Neural cell (in vitro differentiated cells): ENCODE measurements at regions not wholly inside any gene's neighbourhood (a gene's known extent, or its start where the extent isn't known, plus 50 kb on each side); places are given as distances from the start of the nearest gene placed in this dataset.

ENCODE experiments used
- H2AFZ ChIP-seq: fragments of 200-600, 300-800 bp; sonication (generic), shearing (Covaris generic); 2 replicates; pipeline ENCODE4 v1.6.0; 2014; ENCODE audit warnings: low read depth, mild to moderate bottlenecking, antibody characterized with exemption, low read length, moderate library complexity
- H3F3A ChIP-seq: fragments of 200-600 bp; shearing (Covaris generic); 2 replicates; pipeline ENCODE4 v1.6.1; 2016; ENCODE audit warnings: mild to moderate bottlenecking, moderate library complexity, mixed read lengths, antibody characterized with exemption, low read length; ENCODE audit not compliant: insufficient read depth, poor library complexity, severe bottlenecking
- H3K27ac ChIP-seq: fragments of 200-600, 300-800 bp; sonication (generic), shearing (Covaris generic); 2 replicates; pipeline ENCODE4 v1.5.1; 2014; ENCODE audit warnings: mild to moderate bottlenecking, low read length, moderate library complexity
- H3K27me3 ChIP-seq: fragments of 300-800, 200-600 bp; sonication (generic), shearing (Covaris generic); 2 replicates; pipeline ENCODE4 v1.6.0; 2014; ENCODE audit warnings: mild to moderate bottlenecking, low read depth, low read length, moderate library complexity; ENCODE audit not compliant: insufficient read depth
- H3K36me3 ChIP-seq: fragments of 300-800, 200-600 bp; sonication (generic), shearing (Covaris generic); 2 replicates; pipeline ENCODE4 v1.5.1; 2014; ENCODE audit warnings: mild to moderate bottlenecking, antibody characterized with exemption, low read length, moderate library complexity; ENCODE audit not compliant: insufficient read depth
- H3K4me2 ChIP-seq: fragments of 300-800, 200-600 bp; sonication (generic), shearing (Covaris generic); 2 replicates; pipeline ENCODE4 v1.6.0; 2014; ENCODE audit warnings: mild to moderate bottlenecking, low read length
- H3K4me3 ChIP-seq: fragments of 300-800, 200-600 bp; sonication (generic), shearing (Covaris generic); 2 replicates; pipeline ENCODE4 v1.5.1; 2014; ENCODE audit warnings: mild to moderate bottlenecking, low read length, moderate library complexity
- H3K79me2 ChIP-seq: fragments of 200-600 bp; shearing (Covaris generic); replicated peaks from 2 replicates; pipeline ENCODE4 v1.6.0; 2014; ENCODE audit warnings: mild to moderate bottlenecking, low read length, moderate library complexity; ENCODE audit not compliant: insufficient read depth
- H3K9ac ChIP-seq: fragments of 300-800, 200-600 bp; sonication (generic), shearing (Covaris generic); 2 replicates; pipeline ENCODE4 v1.6.1; 2016; ENCODE audit warnings: mild to moderate bottlenecking, low read length, mixed read lengths
- H3K9me2 ChIP-seq: fragments of 200-600 bp; shearing (Covaris generic); 2 replicates; pipeline ENCODE4 v1.6.1; 2016; ENCODE audit warnings: mild to moderate bottlenecking, low read length, mixed read lengths; ENCODE audit not compliant: insufficient read depth
- H3K9me3 ChIP-seq: fragments of 200-600, 300-800 bp; sonication (generic), shearing (Covaris generic); 2 replicates; pipeline ENCODE4 v1.6.1; 2016; ENCODE audit warnings: mild to moderate bottlenecking, mixed run types, low read length, moderate library complexity, mixed read lengths
- H4K20me1 ChIP-seq: fragments of 200-600 bp; shearing (Covaris generic); 2 replicates; pipeline ENCODE4 v1.6.1; 2016; ENCODE audit warnings: mild to moderate bottlenecking, mixed run types; ENCODE audit not compliant: insufficient read depth
- EP300 ChIP-seq: fragments of 450-650 bp; conservative IDR thresholded peaks from 2 replicates; pipeline ENCODE4 v1.6.1; 2014; ENCODE audit warnings: antibody characterized with exemption, mild to moderate bottlenecking, moderate library complexity; ENCODE audit not compliant: poor library complexity, severe bottlenecking
- EZH2 ChIP-seq: fragments of 200-600, 300-800 bp; shearing (Covaris generic), sonication (generic); IDR thresholded peaks from 2 replicates; pipeline ENCODE4 v1.6.1; 2014; ENCODE audit warnings: antibody characterized with exemption, low read length, borderline replicate concordance, mild to moderate bottlenecking; ENCODE audit not compliant: insufficient read depth, poor library complexity, severe bottlenecking
- MXI1 ChIP-seq: fragments of 450-650 bp; conservative IDR thresholded peaks from 2 replicates; pipeline ENCODE4 v1.6.1; 2014; ENCODE audit warnings: antibody characterized with exemption, mild to moderate bottlenecking; ENCODE audit not compliant: poor library complexity, severe bottlenecking
- POLR2AphosphoS5 ChIP-seq: IDR thresholded peaks from 2 replicates; pipeline ENCODE4 v1.6.1; 2012
- RAD21 ChIP-seq: fragments of 450-650 bp; conservative IDR thresholded peaks from 2 replicates; pipeline ENCODE4 v1.6.1; 2014; ENCODE audit warnings: antibody characterized with exemption, mild to moderate bottlenecking, moderate library complexity
- SMC3 ChIP-seq: fragments of 450-650 bp; conservative IDR thresholded peaks from 2 replicates; pipeline ENCODE4 v1.6.1; 2014; ENCODE audit warnings: antibody characterized with exemption, mild to moderate bottlenecking, moderate library complexity; ENCODE audit not compliant: poor library complexity
- TAF1 ChIP-seq: IDR thresholded peaks from 2 replicates; pipeline ENCODE4 v1.6.1; 2012; ENCODE audit warnings: low read depth
- TF ChIP-seq, protein P1 (sequence below): fragments of 450-650 bp; IDR thresholded peaks from 2 replicates; pipeline ENCODE4 v1.5.1; 2014; ENCODE audit warnings: antibody characterized with exemption, mild to moderate bottlenecking, moderate library complexity; ENCODE audit not compliant: poor library complexity, severe bottlenecking
- TF ChIP-seq, protein P2 (sequence below): IDR thresholded peaks from 2 replicates; pipeline ENCODE4 v1.6.1; 2012; ENCODE audit warnings: borderline replicate concordance

GRCh38 chr13:103147961-103148360, 81.7 kb upstream of the SLC10A2 start:
- Histone ChIP-seq H4K20me1 (no peaks in the 10 kb centered on the region), H3K27ac (no peak overlapping the region), H3K79me2 (no peaks in the 10 kb centered on the region), H2AFZ (no peak overlapping the region), H3K27me3 (no peaks in the 10 kb centered on the region), H3K9me3 (no peaks in the 10 kb centered on the region), H3K9ac (no peak overlapping the region), H3F3A (no peaks in the 10 kb centered on the region), H3K9me2 (no peaks in the 10 kb centered on the region), H3K4me2 (no peak overlapping the region), H3K4me3 (no peak overlapping the region), H3K36me3 (no peaks in the 10 kb centered on the region)
- TF ChIP-seq SMC3 (no peak), MXI1 (no peak), EZH2 (no peak), RAD21 (no peak), TAF1 (no peak)

DNA sequence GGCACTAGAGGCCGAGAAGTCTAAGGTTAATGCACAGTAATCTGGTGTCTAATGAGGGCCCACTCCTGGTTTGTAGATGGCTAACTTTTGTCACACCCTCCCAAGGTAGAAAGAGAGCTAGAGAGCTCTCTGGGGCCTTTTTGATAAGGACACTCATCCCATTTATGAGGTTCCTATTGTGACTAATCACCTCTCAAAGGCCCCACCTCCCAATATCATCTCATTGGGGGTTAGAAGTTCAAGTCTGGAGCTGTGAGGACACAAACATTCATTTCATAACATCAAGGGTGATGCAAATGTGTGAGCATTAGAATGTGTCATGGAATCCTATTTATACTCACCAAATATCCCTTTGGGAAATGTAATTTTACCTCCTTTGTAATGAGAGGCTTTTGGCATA, 79.2 kb upstream of the SLC10A2 start:
- Histone ChIP-seq H3K27ac (no peak overlapping the region), H3K36me3 (no peaks in the 10 kb centered on the region), H3F3A (no peaks in the 10 kb centered on the region), H3K4me3 (no peak overlapping the region), H3K9ac (no peak overlapping the region), H4K20me1 (no peaks in the 10 kb centered on the region), H3K79me2 (no peaks in the 10 kb centered on the region), H3K9me2 (no peaks in the 10 kb centered on the region), H2AFZ (no peak overlapping the region), H3K27me3 (no peaks in the 10 kb centered on the region), H3K9me3 (no peaks in the 10 kb centered on the region), H3K4me2 (no peak overlapping the region)
- TF ChIP-seq RAD21 (no peak), TAF1 (no peak), SMC3 (no peak), EZH2 (no peak), EP300 (no peak), POLR2AphosphoS5 (no peak), MXI1 (no peak)
- TF ChIP-seq, protein P1, sequence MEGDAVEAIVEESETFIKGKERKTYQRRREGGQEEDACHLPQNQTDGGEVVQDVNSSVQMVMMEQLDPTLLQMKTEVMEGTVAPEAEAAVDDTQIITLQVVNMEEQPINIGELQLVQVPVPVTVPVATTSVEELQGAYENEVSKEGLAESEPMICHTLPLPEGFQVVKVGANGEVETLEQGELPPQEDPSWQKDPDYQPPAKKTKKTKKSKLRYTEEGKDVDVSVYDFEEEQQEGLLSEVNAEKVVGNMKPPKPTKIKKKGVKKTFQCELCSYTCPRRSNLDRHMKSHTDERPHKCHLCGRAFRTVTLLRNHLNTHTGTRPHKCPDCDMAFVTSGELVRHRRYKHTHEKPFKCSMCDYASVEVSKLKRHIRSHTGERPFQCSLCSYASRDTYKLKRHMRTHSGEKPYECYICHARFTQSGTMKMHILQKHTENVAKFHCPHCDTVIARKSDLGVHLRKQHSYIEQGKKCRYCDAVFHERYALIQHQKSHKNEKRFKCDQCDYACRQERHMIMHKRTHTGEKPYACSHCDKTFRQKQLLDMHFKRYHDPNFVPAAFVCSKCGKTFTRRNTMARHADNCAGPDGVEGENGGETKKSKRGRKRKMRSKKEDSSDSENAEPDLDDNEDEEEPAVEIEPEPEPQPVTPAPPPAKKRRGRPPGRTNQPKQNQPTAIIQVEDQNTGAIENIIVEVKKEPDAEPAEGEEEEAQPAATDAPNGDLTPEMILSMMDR: no peak
- TF ChIP-seq, protein P2, sequence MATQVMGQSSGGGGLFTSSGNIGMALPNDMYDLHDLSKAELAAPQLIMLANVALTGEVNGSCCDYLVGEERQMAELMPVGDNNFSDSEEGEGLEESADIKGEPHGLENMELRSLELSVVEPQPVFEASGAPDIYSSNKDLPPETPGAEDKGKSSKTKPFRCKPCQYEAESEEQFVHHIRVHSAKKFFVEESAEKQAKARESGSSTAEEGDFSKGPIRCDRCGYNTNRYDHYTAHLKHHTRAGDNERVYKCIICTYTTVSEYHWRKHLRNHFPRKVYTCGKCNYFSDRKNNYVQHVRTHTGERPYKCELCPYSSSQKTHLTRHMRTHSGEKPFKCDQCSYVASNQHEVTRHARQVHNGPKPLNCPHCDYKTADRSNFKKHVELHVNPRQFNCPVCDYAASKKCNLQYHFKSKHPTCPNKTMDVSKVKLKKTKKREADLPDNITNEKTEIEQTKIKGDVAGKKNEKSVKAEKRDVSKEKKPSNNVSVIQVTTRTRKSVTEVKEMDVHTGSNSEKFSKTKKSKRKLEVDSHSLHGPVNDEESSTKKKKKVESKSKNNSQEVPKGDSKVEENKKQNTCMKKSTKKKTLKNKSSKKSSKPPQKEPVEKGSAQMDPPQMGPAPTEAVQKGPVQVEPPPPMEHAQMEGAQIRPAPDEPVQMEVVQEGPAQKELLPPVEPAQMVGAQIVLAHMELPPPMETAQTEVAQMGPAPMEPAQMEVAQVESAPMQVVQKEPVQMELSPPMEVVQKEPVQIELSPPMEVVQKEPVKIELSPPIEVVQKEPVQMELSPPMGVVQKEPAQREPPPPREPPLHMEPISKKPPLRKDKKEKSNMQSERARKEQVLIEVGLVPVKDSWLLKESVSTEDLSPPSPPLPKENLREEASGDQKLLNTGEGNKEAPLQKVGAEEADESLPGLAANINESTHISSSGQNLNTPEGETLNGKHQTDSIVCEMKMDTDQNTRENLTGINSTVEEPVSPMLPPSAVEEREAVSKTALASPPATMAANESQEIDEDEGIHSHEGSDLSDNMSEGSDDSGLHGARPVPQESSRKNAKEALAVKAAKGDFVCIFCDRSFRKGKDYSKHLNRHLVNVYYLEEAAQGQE: no peak
